Medulla oblongata (tissue), 1 donor: ENCODE measurements at regions not wholly inside any gene's neighbourhood (a gene's known extent, or its start where the extent isn't known, plus 50 kb on each side); places are given as distances from the start of the nearest gene placed in this dataset.

ENCODE experiments used
- DNase-seq: peaks from one replicate; pipeline ENCODE4 v3.0.0-alpha.2; 2015; ENCODE audit errors: extremely low spot score

GRCh38 chr20:12883507-12883885 lies 125.3 kb upstream of the SPTLC3 start:
- DNase-seq = no peak

GRCh38 chr20:12886618-12887363 lies 122.0 kb upstream of the SPTLC3 start:
- DNase-seq = no peak

- no peak for DNase-seq
Measured at GRCh38 chr20:12891643-12892042, 117.1 kb upstream of the SPTLC3 start.

- no peak for DNase-seq
Measured at GRCh38 chr20:12893019-12893418, 115.8 kb upstream of the SPTLC3 start.

GRCh38 chr20:12893653-12894052 lies 115.1 kb upstream of the SPTLC3 start:
- no peak for DNase-seq

- no peak for DNase-seq
Measured at GRCh38 chr20:12894089-12894488, 114.7 kb upstream of the SPTLC3 start.

GRCh38 chr20:12896180-12896579 lies 112.6 kb upstream of the SPTLC3 start:
- no peak for DNase-seq

- DNase-seq = no peak
Measured at GRCh38 chr20:12902992-12903391, 105.8 kb upstream of the SPTLC3 start.

GRCh38 chr20:12906361-12906760 lies 102.4 kb upstream of the SPTLC3 start:
- no peak for DNase-seq

GRCh38 chr20:12911372-12911771 lies 97.4 kb upstream of the SPTLC3 start:
- DNase-seq = no peak

GRCh38 chr20:12913781-12914443 lies 94.9 kb upstream of the SPTLC3 start:
- no peak for DNase-seq

GRCh38 chr20:12914804-12915203 lies 94.0 kb upstream of the SPTLC3 start:
- no peak for DNase-seq

GRCh38 chr20:12916699-12917098 lies 92.1 kb upstream of the SPTLC3 start:
- DNase-seq = no peak

- DNase-seq = no peak
Measured at GRCh38 chr20:12924126-12924525, 84.6 kb upstream of the SPTLC3 start.

- DNase-seq = peak; percentile 87
Measured at GRCh38 chr20:12925210-12925755, 83.5 kb upstream of the SPTLC3 start.

- no peak for DNase-seq
Measured at GRCh38 chr20:12925863-12926793, 82.6 kb upstream of the SPTLC3 start.

GRCh38 chr20:12927489-12927888 lies 81.3 kb upstream of the SPTLC3 start:
- no peak for DNase-seq

- DNase-seq = no peak
Measured at GRCh38 chr20:12928358-12928754, 80.4 kb upstream of the SPTLC3 start.

- no peak for DNase-seq
Measured at GRCh38 chr20:12928755-12929401, 79.9 kb upstream of the SPTLC3 start.

GRCh38 chr20:12936020-12936419 lies 72.8 kb upstream of the SPTLC3 start:
- no peak for DNase-seq

GRCh38 chr20:12936524-12936923 lies 72.2 kb upstream of the SPTLC3 start:
- DNase-seq = no peak

- no peak for DNase-seq
Measured at GRCh38 chr20:12941025-12941424, 67.7 kb upstream of the SPTLC3 start.
